ENCODE measurements at regions not wholly inside any gene's neighbourhood (a gene's known extent, or its start where the extent isn't known, plus 50 kb on each side); places are given as distances from the start of the nearest gene placed in this dataset.
"Not testable (repeated sequence)": the region's sequence is repeated elsewhere in the genome, so short reads cannot be mapped to it uniquely, and the experiment has no call there.

DNA sequence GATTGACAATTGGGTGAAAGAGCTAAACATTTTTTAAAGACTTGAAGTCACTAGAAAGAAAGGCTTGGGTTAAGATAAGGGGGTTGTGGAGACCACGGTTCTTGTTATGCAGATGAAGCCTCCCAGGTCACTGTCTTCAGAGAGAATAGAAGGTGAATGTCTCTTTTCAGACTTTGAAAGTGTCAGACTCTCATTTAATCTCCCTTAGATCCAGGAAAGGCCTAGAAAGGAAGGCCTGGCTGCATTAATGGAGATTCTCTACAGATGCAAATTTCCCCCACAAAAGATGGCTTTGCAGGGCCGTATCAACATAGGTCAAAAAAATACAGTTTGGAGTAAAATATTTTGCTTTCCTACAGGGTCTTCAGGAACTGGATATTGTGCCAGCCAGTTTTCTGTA lies 193.9 kb downstream of the RTP5 start:
- Histone ChIP-seq H3K4me1 (ENCODE audit: control insufficient read depth in 1 of 2, low read depth in 2 of 2) (no peaks in the 10 kb centered on the region), H3K36me3 (no peaks in the 10 kb centered on the region), H3K27me3 (replicated peaks; ENCODE audit: insufficient read depth) (no peaks in the 10 kb centered on the region), H3K9me3 (peaks cover 2% of the 10 kb centered on the region), H3K27ac (no peak overlapping the region), H3K4me3 (no peak overlapping the region)
- DNase-seq (ENCODE audit: low spot score) (no peak), ATAC-seq (ENCODE audit: insufficient number of reproducible peaks, low FRiP score, low read depth) (no peak)
- TF ChIP-seq, protein P1, sequence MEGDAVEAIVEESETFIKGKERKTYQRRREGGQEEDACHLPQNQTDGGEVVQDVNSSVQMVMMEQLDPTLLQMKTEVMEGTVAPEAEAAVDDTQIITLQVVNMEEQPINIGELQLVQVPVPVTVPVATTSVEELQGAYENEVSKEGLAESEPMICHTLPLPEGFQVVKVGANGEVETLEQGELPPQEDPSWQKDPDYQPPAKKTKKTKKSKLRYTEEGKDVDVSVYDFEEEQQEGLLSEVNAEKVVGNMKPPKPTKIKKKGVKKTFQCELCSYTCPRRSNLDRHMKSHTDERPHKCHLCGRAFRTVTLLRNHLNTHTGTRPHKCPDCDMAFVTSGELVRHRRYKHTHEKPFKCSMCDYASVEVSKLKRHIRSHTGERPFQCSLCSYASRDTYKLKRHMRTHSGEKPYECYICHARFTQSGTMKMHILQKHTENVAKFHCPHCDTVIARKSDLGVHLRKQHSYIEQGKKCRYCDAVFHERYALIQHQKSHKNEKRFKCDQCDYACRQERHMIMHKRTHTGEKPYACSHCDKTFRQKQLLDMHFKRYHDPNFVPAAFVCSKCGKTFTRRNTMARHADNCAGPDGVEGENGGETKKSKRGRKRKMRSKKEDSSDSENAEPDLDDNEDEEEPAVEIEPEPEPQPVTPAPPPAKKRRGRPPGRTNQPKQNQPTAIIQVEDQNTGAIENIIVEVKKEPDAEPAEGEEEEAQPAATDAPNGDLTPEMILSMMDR (IDR thresholded peaks at IDR 0.05): no peak

DNA sequence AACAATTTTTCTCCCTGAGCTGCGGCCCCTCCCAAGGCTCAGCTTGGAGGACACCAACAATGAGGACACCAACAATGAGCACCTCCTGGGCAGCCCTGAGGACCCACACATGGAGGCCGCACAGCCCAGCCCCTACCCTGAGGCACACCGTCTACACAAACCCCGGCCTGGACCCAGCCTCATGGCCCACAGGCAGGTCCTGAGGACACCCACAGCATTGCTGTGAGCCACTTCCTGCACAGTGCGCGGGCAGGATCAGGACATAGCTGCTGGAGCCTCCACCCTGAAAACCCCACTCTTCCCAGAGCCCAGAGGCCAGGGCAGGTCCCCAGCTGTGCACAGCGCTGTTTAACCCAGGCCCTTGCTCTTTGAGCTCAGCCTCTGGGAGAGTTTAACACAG lies 194.3 kb downstream of the RTP5 start:
- Histone ChIP-seq H3K4me1 (ENCODE audit: control insufficient read depth in 1 of 2, low read depth in 2 of 2) (no peaks in the 10 kb centered on the region), H3K36me3 (no peaks in the 10 kb centered on the region), H3K4me3 (no peak overlapping the region), H3K9me3 (peaks cover 2% of the 10 kb centered on the region), H3K27me3 (replicated peaks; ENCODE audit: insufficient read depth) (no peaks in the 10 kb centered on the region), H3K27ac (no peak overlapping the region)
- DNase-seq (ENCODE audit: low spot score) (no peak), ATAC-seq (ENCODE audit: insufficient number of reproducible peaks, low FRiP score, low read depth) (no peak)
- TF ChIP-seq, protein P1 (IDR thresholded peaks at IDR 0.05): no peak

DNA sequence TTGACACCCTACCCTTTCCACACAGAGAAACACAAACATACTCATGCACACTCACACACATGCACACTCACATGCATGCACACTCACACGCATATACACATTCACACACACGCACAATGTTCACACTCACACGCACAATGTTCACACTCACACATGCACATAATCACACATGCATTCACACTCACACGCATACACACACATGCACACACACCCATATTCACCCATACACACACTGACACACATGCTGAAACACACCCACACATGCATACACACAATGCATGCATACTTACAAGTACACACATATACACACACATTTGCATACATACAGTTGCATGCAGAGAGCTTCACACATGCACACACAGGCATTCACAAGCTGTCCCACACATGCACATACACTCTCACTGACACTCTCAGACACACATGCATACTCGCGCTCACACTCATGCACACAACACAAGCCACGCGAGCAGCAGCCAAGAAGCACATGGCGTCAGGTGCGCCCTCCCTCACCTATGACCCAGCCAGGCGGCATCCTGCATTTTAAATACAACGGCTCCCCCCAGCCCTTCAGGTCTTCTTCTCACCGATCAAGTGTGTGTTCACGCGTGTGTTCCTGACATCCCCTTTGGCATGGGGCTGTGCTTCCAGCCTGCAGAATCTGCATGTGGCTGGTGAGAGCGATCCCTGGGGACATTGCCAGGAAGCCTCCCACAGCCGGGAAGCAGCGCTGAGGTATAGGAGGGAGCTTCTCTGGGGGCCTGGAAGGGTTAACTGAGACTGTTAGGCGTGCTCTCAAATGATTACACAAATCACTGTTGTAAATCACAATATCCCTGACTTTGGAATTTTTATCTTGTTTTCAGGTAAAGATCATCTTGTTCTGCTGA lies 195.1 kb downstream of the RTP5 start:
- H3K36me3 ChIP-seq: no peaks in the 10 kb centered on the region
- H3K27ac ChIP-seq: no peak overlapping the region
- no peaks in the 10 kb centered on the region for H3K4me1 ChIP-seq (ENCODE audit: control insufficient read depth in 1 of 2, low read depth in 2 of 2)
- H3K4me3 ChIP-seq: no peak overlapping the region
- no peaks in the 10 kb centered on the region for H3K27me3 ChIP-seq (replicated peaks; ENCODE audit: insufficient read depth)
- ATAC-seq (ENCODE audit: insufficient number of reproducible peaks, low FRiP score, low read depth): no peak
- DNase-seq (ENCODE audit: low spot score): no peak
- TF ChIP-seq, protein P1 (IDR thresholded peaks at IDR 0.05): no peak
- peaks cover 2% of the 10 kb centered on the region for H3K9me3 ChIP-seq

DNA sequence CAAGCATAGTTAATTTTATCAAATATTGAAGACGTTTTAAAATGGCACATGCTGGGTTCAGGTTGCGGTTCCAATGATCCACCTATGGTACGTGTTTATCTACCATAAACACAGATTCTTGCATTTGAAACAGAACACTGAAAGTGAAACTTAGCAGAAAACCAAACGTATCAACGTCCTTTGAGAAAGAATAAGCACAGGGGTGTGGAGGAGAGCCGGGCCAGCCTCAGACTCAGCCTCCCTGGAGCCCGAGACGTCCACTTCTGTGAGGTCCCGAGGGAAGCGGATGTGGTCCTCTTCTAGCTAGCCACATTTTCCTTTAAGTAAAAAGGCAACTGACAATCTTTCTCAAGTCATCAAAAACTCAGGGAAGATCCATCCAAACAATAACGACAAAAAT lies 195.9 kb downstream of the RTP5 start:
- DNase-seq (ENCODE audit: low spot score) (no peak), ATAC-seq (ENCODE audit: insufficient number of reproducible peaks, low FRiP score, low read depth) (no peak)
- no peaks in the 10 kb centered on the region for H3K9me3 ChIP-seq
- H3K4me3 ChIP-seq: no peak overlapping the region
- H3K27ac ChIP-seq: no peak overlapping the region
- H3K36me3 ChIP-seq: no peaks in the 10 kb centered on the region
- no peaks in the 10 kb centered on the region for H3K4me1 ChIP-seq (ENCODE audit: control insufficient read depth in 1 of 2, low read depth in 2 of 2)
- TF ChIP-seq, protein P1 (IDR thresholded peaks at IDR 0.05): no peak
- no peaks in the 10 kb centered on the region for H3K27me3 ChIP-seq (replicated peaks; ENCODE audit: insufficient read depth)

DNA sequence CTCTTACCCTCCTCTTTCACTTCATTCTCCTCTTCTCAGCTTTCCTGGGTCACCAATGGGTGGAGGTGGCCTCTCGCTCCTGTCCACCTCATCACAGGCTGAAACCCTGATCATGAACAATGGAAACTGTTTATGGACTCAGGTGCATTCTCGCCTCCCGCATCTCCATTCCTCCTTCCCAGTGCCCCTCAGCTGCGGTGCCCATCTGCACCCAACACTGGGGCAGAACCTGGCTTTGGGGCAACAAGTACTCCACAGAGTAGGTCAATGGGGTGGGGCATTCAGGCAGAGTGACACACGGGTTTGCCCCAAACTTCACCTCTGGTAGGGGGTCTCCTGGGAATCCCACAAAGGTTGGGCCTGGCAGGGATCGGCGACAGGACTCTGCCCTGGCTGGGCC lies 199.5 kb downstream of the RTP5 start:
- TF ChIP-seq, protein P1 (IDR thresholded peaks at IDR 0.05): no peak
- DNase-seq (ENCODE audit: low spot score) (no peak), ATAC-seq (ENCODE audit: insufficient number of reproducible peaks, low FRiP score, low read depth) (no peak)
- Histone ChIP-seq H3K9me3 (no peaks in the 10 kb centered on the region), H3K4me3 (no peak overlapping the region), H3K4me1 (ENCODE audit: control insufficient read depth in 1 of 2, low read depth in 2 of 2) (no peaks in the 10 kb centered on the region), H3K36me3 (no peaks in the 10 kb centered on the region), H3K27ac (no peak overlapping the region), H3K27me3 (replicated peaks; ENCODE audit: insufficient read depth) (no peaks in the 10 kb centered on the region)

DNA sequence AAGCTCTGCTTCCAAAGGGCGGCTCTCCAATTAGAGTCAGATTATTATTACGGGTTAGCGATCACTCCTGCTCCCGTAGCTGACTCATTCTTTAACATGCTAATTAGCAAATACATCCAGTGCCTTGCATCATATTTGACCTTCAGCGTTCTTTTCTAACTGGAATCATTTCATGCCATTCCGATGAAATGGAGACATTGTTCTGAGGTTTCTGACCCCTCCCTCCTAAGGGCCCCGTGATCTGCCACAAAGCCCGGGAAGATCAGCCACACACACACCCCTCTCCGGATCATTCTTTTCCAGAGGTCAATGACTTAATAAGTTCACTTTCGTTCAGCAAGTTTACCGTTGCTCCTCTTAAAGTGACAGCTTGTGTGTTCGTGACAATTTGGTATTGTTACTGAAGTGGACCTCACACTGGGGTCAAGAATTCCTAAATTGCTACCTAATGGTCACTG lies 200.4 kb downstream of the RTP5 start:
- not testable (repeated sequence) for H3K27me3 ChIP-seq (replicated peaks; ENCODE audit: insufficient read depth); H3K9me3 ChIP-seq; ATAC-seq (ENCODE audit: insufficient number of reproducible peaks, low FRiP score, low read depth); DNase-seq (ENCODE audit: low spot score); H3K4me3 ChIP-seq; H3K27ac ChIP-seq; H3K36me3 ChIP-seq; H3K4me1 ChIP-seq (ENCODE audit: control insufficient read depth in 1 of 2, low read depth in 2 of 2)

DNA sequence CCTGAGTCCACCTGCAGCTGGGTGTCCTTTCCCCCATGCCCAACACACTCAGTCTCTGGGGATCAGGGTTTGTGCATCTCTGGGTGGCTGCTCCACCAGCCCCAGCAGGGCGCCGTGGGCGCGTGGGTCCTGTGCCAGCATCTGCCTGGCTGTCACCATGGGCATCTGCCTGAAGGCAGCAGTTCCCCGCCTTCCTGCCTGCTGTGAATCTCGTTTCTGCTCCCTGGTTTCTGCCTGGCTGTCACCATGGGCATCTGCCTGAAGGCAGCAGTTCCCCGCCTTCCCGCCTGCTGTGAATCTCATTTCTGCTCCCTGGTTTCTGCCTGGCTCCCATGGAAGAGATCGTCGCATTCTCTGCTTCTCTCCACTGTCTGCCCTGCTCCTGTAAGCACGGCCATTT lies 201.2 kb downstream of the RTP5 start:
- H3K27ac ChIP-seq; ATAC-seq (ENCODE audit: insufficient number of reproducible peaks, low FRiP score, low read depth): not testable (repeated sequence)

DNA sequence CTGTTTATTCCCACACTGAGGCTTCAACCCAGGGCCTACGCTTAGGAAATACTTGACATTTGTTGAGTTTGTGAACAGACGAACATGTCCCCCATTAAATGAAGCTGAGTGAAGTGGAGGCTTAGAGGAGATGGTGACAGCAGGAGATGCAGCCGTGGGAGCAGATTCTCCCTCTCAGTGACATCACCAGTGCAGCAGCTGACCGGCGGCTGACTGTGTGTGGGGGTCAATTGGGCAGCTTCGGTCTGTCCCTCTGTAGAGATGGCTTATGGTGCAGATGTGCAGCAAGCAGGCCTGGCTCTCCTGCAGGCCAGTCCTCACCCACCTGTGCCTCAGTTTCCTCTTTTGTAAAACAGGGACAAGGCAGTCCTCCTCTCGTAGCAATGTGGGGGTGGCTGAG lies 201.8 kb downstream of the RTP5 start:
- H3K27me3 ChIP-seq (replicated peaks; ENCODE audit: insufficient read depth); DNase-seq (ENCODE audit: low spot score); H3K4me3 ChIP-seq; H3K4me1 ChIP-seq (ENCODE audit: control insufficient read depth in 1 of 2, low read depth in 2 of 2); H3K36me3 ChIP-seq; H3K9me3 ChIP-seq; ATAC-seq (ENCODE audit: insufficient number of reproducible peaks, low FRiP score, low read depth); H3K27ac ChIP-seq: not testable (repeated sequence)

More for the DNA sequence above, 201.2 kb downstream of the RTP5 start:
- not testable (repeated sequence) for H3K4me3 ChIP-seq; H3K4me1 ChIP-seq (ENCODE audit: control insufficient read depth in 1 of 2, low read depth in 2 of 2); H3K27me3 ChIP-seq (replicated peaks; ENCODE audit: insufficient read depth); DNase-seq (ENCODE audit: low spot score); H3K36me3 ChIP-seq; H3K9me3 ChIP-seq
